GM19328 (cell line): ENCODE measurements at regions not wholly inside any gene's neighbourhood (a gene's known extent, or its start where the extent isn't known, plus 50 kb on each side); places are given as distances from the start of the nearest gene placed in this dataset.
"Not testable (repeated sequence)": the region's sequence is repeated elsewhere in the genome, so short reads cannot be mapped to it uniquely, and the experiment has no call there.

Source experiments
- ATAC-seq: cut with Tn5 transposase; IDR thresholded peaks from one replicate; pipeline ENCODE4 v1.9.1; 2021; ENCODE audit warnings: mild to moderate bottlenecking, moderate library complexity; ENCODE audit not compliant: unreplicated experiment

DNA sequence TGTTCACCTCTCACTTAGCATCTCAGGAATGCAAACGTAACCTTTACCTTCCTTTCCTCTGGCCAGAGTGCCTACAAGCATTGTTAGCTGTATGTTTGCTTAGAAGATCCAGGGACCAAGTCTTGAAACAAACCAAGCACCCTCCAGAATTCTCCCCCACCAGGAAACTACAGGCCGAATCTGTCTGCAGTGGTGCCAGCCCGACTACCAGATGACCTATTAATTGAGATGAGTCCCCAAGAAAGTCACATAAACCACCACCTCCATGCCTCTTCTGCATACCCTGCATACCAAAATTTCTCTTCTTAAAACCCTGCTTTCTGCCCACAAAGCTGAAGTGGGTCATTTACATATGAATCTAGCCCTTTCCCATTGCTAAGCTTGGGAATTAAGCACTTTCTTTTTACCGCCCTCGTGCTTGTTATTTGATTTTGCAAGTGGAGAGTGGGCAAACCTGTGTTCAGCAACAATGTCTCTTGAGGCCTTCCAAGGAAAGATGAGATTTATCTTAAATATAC, 1239.1 kb downstream of the CDH12 start:
- no peak for ATAC-seq

GRCh38 chr5:21603796-21604195, 1249.3 kb downstream of the CDH12 start:
- no peak for ATAC-seq

DNA sequence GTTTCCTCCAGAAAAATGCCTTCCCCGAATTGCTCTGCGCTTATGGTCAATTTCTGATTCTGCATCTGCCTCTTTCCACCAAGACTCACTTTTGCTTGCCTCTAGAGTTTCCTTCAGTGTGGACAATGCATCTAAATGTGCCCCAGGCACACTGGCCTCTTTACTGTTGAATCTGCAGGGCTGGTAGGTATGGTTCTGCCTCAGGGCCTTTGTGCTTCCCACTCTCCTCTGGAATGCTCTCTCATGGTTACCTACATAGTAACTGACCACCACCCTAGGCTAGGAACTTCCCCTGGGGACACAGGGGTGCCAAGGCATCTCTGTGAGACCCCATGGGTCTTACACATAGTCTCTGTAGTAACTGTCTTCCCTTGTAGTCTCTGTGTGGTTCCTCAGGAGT, 1258.6 kb downstream of the CDH12 start:
- no peak for ATAC-seq

GRCh38 chr5:21593261-21593660, 1259.9 kb downstream of the CDH12 start:
- no peak for ATAC-seq

DNA sequence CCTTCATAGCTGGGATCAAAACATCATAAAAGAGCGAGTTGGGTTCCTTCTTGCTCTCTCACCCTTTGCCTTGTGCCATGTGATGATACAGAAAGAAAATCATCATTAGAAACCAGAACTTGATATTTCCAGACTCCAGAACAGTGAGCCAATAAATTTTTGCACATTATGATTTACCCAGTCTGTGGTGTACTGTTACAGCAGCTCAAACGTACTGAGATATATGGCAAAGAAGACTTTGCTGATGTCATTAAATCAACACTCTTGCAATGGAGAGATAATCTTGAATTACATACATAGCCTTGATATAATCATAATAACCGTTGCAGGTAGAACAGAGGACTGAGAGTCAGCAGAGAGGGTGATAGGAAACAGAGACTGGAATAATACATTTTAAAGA, 1271.6 kb downstream of the CDH12 start:
- no peak for ATAC-seq

DNA sequence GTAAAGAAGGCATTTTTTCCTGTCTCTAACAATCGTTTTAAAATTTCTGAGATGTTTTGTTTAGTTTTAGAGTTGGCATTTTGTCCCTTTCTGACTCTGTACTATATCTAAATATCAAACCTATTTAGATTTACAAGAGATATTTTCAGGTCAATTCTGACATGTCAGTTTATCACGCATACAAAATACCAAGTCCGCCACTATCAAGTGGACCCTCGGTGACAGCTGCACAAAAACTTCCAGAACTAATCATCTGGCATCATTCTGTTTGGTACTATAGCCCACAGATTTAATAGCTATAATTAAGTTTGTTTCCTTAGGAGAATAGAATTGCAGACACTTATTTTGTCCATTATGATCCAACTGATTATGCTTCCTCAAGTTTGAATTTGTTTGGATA, 1278.2 kb downstream of the CDH12 start:
- no peak for ATAC-seq

- no peak for ATAC-seq
Measured at GRCh38 chr5:21574438-21574837, 1278.7 kb downstream of the CDH12 start.

GRCh38 chr5:21573416-21574314, 1279.5 kb downstream of the CDH12 start:
- ATAC-seq, result no peak

- not testable (repeated sequence) for ATAC-seq
Measured at GRCh38 chr5:21571196-21571595, 1281.9 kb downstream of the CDH12 start.

- ATAC-seq, result not testable (repeated sequence)
Measured at GRCh38 chr5:21559109-21559508, 1294.0 kb downstream of the CDH12 start.

DNA sequence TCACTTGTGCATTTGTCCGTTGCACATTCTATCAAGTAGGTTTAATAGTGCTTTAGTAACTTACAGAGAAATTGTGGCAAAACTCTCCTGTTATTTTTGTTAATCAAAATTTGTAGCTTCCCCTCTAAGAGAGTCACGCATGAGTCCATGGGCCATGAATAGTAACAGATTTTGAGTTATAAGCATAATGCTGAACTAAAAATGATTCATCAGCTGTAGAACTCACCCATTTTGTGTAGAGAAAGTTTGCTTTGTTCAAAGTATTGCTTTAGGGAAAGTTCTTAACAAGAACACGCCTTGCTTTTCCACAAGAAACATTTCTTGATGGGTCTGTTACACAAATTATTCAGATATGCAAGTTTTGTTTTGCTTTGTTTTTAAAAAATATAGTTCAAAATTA, 1300.9 kb downstream of the CDH12 start:
- ATAC-seq, result not testable (repeated sequence)

DNA sequence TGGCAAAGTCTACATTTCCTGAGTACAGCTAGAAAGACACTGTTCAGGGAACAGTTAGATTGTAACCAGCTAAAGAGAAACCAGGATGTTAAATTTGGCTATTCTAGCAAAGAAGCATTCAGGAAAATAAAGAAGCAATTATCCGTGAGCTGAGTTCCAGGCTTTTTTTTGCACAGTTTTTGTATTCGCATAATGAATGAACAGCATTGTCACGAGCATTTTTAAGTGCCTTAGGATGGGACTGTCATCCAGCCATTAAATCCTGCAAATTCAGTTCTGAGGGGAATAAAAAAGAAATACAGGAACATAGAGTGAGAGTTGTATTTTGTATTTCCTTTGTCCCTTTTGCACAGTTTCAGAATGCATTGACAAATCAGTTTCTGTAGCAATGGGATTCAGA, 1302.2 kb downstream of the CDH12 start:
- ATAC-seq, result not testable (repeated sequence)

- ATAC-seq, result not testable (repeated sequence)
Measured at GRCh38 chr5:21547656-21548055, 1305.5 kb downstream of the CDH12 start.

GRCh38 chr5:21535114-21535513, 1318.0 kb downstream of the CDH12 start:
- ATAC-seq, result not testable (repeated sequence)

GRCh38 chr5:21521157-21521556, 1332.0 kb downstream of the CDH12 start:
- not testable (repeated sequence) for ATAC-seq

DNA sequence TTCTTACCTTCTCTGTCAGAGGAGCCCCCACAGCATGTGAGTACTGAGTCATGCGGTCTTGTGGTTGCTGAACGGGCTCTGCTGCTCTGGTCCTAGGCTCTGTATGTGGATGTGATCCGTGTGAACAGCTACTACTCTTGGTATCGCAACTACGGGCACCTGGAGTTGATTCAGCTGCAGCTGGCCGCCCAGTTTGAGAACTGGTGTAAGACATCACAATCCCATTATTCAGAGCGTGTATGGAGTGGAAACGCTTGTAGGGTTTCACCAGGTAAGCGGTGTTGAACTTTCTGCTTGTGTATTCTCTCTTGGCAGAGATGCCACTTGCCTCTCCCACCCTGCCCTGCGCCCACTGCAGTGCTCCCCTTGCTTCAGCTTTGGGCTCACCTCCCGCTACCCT, 1356.2 kb downstream of the CDH12 start:
- not testable (repeated sequence) for ATAC-seq

- not testable (repeated sequence) for ATAC-seq
Measured at GRCh38 chr5:21496056-21496455, 1357.1 kb downstream of the CDH12 start.

DNA sequence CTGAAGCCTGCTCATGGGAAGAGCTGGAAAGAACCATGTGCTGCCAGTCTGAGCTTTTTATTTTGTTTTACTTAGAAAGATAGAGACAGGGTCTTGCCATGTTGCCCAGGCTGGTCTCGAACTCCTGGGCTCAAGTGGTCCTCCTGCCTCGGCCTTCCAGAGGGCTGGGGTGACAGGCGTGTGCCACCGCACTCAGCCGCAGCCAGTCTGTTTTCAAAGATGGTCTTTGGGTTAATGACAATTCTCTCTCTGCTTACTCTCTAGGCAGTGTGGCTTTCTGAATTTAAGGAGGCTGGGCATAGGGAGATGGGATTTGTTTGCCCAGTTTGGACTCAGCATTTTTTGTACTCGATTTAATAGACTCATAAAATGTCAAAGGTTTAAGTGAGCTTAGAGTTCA, 1357.9 kb downstream of the CDH12 start:
- not testable (repeated sequence) for ATAC-seq

- not testable (repeated sequence) for ATAC-seq
Measured at GRCh38 chr5:21494033-21494432, 1359.1 kb downstream of the CDH12 start.

DNA sequence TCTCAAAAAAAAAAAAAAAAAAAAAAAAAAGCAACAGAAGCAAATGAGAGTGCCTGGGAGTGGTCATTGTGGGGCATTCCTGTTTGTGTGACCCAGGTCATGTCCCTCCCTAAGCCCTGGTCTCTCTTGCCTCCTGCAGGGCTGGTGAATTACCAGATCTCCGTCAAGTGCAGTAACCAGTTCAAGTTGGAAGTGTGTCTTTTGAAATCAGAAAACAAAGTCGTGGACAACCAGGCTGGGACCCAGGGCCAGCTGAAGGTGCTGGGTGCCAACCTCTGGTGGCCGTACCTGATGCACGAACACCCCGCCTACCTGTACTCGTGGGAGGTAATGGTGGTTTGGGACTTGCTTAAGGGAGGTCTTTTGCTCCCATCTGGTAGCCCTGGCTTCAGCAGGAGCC, 1362.0 kb downstream of the CDH12 start:
- ATAC-seq, result not testable (repeated sequence)

- not testable (repeated sequence) for ATAC-seq
Measured at GRCh38 chr5:21488828-21489227, 1364.3 kb downstream of the CDH12 start.

DNA sequence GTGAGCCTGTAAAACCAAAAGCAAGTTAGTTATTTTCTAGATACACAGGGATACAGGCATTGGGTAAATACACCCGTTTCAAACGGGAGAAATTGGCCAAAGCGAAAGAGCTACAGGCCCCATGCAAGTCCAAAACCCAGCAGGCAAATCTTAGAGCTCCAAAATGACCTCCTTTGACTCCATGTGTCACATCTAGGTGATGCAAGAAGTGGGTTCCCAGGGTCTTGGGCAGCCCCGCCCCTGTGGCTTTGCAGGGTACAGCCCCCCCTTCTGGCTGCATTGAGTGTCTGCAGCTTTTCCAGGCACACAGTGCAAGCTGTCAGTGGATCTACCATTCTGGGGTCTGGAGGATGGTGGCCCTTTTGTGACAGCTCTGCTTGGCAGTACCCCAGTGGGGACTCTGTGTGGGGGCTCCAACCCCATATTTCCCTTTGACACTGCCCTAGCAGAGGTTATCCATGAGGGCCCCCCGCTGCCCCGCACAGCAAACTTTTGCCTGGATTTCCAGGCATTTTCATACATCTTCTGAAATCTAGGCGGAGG, 1367.6 kb downstream of the CDH12 start:
- not testable (repeated sequence) for ATAC-seq
